Iris pigment epithelial cell (primary cell): ENCODE measurements at regions not wholly inside any gene's neighbourhood (a gene's known extent, or its start where the extent isn't known, plus 50 kb on each side); places are given as distances from the start of the nearest gene placed in this dataset.
A peak's percentile ranks its signal among the peaks of the same experiment; 100 is the strongest.
"Not testable (repeated sequence)": the region's sequence is repeated elsewhere in the genome, so short reads cannot be mapped to it uniquely, and the experiment has no call there.

Experiments used
- DNase-seq: peaks from one replicate; pipeline ENCODE4 v3.0.0-alpha.2; 2011; ENCODE audit warnings: low read depth

GRCh38 chr2:137886083-137886831 is 78.0 kb upstream of the HNMT start:
- no peak for DNase-seq

DNA sequence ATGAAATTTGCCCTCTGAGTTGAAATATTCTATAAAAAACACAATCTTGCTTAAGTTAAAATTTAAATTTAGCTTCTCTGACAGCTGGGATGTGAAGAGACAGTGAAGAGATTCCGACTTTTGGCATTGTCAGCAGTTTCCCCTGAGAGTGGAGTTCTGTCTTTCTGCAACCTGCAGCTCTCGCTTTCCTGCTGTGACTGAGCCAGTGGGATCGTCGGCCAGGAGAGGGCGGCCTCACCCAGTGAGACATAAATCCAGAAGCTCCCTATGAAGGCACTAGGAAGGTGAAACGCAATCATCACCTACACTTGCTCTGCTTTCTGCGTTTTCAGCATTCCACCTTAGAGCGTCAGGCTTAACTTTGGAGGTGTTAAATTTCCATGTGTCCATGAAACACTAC is 75.4 kb upstream of the HNMT start:
- DNase-seq, result peak; percentile 21

DNA sequence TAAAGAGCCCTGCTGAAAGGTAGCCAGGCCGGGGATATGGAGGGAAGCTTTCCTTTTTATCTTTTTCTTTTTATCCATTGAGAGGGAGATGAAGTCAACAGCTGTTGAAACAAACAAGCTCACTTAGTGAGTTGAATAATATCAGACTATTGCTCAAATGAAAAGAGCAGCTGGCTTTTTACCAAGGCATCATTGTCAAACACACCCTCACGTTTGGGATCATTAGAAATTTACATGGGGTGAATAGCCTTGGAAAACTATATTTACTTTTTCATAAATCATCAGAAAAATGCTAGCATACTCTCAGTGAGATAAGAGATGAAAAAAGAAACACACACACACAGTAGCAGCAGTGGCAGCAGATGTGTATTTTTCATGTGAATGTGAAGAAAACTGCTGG is 71.5 kb upstream of the HNMT start:
- DNase-seq, result no peak

DNA sequence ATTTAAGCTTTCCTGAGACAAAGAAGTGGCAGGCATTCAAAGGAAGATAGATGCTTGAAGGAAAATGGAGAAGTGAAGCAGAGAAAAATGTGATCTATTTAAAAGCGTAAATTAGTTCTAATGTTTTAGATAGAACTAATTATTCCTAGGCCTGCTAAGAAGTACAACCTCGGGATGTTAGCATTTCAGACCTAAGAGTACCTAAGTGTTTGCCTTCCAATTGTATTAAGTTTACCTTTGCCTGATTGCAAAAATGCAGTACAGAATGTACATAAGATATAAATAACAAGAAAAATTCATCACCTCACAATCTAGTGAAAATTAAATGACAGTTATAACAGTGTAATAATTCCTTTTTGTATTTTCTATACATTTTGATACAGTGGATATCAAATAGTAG is 71.1 kb upstream of the HNMT start:
- DNase-seq, result no peak

DNA sequence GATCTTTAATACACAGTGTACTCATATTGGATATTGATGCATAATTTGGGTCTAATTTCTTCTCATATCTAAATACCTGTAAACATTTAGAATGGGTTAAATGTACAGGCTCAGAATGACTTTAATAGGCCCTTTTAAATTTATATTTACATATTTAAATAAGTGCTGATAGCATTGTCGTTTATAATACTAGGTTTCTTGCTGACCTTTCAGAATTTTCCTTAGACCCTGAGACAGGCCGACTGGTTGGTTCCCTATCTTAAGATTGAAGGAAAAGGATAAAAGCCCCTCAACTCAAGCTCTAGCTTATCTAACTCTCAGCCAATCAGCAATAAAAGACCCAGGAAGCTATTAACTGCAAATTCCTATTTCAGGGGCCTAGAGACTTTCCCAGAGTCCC is 67.8 kb upstream of the HNMT start:
- no peak for DNase-seq

DNA sequence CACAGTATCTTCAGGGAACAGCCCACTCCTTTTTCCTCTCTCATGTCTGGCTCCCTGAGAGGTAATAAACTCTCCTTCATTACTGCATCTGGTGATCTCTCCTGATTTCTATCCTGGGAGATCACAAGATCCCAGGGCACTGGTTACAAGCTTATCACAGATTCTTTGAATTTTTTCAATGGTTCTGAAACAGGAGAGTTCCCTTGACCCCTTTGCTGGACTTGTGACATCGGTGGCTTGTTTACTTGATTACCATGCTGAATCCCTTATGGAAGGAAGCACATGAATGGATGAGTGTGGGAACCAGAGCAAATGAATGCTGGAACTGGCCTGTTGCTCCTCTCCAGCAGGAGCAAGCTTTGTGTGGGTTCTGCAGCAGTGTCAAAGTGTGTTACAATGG is 67.2 kb upstream of the HNMT start:
- DNase-seq, result no peak

DNA sequence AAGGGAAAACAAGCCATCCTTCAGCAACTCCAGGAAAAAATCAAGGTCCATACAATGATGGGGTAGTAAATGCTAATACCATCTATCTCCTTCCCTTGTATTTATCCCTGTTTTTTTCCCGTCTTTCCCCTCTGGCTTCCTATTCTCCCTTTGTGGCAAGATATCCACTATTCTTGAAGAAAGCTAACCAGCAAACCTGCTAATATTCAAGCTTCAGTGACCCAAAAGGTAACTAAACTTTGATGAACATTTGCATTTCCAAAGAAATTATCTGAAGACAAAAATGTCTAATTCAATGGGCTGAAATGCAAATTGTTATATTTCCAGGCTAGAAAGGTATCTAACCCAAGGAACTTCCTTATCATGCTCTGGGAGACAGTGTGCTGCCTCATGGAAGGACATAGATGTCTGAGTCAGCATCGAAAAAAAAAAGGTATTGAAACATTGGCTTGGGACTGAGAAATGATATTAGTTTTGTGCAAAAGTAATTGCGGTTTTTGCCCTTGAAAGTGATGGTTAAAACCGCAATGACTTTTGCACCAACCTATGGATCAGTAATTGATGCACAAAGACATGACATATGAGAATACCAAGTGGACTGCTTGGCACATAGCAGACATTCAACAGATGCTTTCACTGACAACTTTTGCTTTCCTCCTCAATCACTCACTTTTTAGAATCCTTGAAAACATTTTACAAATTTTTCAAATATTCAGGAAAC is 63.7 kb upstream of the HNMT start:
- no peak for DNase-seq

DNA sequence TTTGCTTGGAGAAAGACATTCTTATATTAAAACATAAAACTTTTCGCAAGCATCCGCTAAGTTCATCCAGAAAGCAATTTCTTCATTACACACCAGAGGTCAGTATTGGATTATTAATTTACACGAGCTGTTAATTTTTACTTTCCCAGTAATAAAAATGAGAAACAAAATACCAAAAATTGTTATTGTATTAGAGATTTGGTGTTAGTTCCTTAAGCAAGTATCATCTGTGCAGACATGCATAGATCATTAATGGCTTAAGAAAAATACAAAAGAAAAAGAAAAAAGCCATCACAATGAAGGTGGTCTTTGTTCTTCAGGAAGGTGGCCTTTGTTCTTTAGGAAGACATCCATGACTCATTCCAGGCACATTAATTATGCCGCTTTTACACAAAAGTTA is 53.6 kb upstream of the HNMT start:
- DNase-seq, result peak; percentile 24

- no peak for DNase-seq
Measured at GRCh38 chr2:137912371-137912770, 51.9 kb upstream of the HNMT start.

DNA sequence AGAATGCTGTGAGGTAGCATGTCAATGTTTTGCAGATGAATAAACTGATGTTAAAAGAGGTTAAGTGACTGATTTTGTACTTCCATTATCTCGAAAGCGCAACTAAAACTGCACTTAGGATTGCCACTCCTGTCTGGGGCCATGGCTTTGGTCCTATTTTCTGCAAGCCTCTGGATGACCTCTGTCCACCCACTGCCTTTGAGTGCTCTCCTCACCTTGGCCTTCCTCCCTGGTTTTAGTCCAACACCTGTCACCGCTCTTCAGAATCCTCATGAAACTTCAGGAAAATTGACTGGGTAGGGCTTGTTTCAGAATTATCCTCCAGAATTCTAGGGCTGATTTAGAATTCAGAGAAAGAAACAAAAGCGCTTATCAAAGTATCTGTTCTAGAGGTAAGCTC is 51.1 kb upstream of the HNMT start:
- no peak for DNase-seq

- DNase-seq, result not testable (repeated sequence)
Measured at GRCh38 chr2:137913648-137914047, 50.6 kb upstream of the HNMT start.
